ENCODE measurements at regions not wholly inside any gene's neighbourhood (a gene's known extent, or its start where the extent isn't known, plus 50 kb on each side); places are given as distances from the start of the nearest gene placed in this dataset.

GRCh38 chr17:13874134-13874533 is 195.2 kb upstream of the COX10 start:
- Histone ChIP-seq H3K27ac (no peak overlapping the region), H3K36me3 (no peaks in the 10 kb centered on the region), H3K4me3 (no peak overlapping the region), H3K27me3 (no peaks in the 10 kb centered on the region), H3K9me3 (peaks cover 0 to 5% (median 0%) of the 10 kb centered on the region in 11 donors), H3K4me1 (peaks cover 0 to 5% (median 0%) of the 10 kb centered on the region in 9 donors)
- TF ChIP-seq CTCF (IDR thresholded peaks at IDR 0.05): no peak
- WGBS, 2 donors: 88 to 91% methylated on average over 3 of the region's 3 CpGs
- ATAC-seq: no peak
- intact Hi-C loops (cut with DNase I): no loop called here
- no peak for DNase-seq

GRCh38 chr17:13874817-13875216 is 194.5 kb upstream of the COX10 start:
- intact Hi-C loops (cut with DNase I): no loop called here
- Histone ChIP-seq H3K27me3 (no peaks in the 10 kb centered on the region), H3K4me3 (no peak overlapping the region), H3K4me1 (no peaks in the 10 kb centered on the region), H3K36me3 (no peaks in the 10 kb centered on the region), H3K9me3 (peaks cover 0 to 5% (median 0%) of the 10 kb centered on the region in 11 donors), H3K27ac (no peak overlapping the region)
- WGBS, 2 donors: 70 to 75% methylated on average over 1 of the region's 1 CpG
- no peak for TF ChIP-seq CTCF (IDR thresholded peaks at IDR 0.05)
- DNase-seq (no peak), ATAC-seq (no peak)

GRCh38 chr17:13879961-13880466 is 189.3 kb upstream of the COX10 start:
- intact Hi-C loops (cut with DNase I): loop anchor here in 2 of 10 donors (10.0 kb wide), 2 partner anchors 85 to 105 kb away; no protein-coding TSS in a partner anchor
- H3K4me1 ChIP-seq: peaks cover 0 to 2% (median 0%) of the 10 kb centered on the region in 9 donors
- H3K9me3 ChIP-seq: peaks cover 0 to 14% (median 0%) of the 10 kb centered on the region in 11 donors
- H3K27me3 ChIP-seq: no peaks in the 10 kb centered on the region
- no peak overlapping the region for H3K4me3 ChIP-seq
- ATAC-seq (peak in 2 of 8 donors; percentile 33 to 87), DNase-seq (no peak)
- H3K27ac ChIP-seq: no peak overlapping the region
- 74 to 83% methylated on average over 5 of the region's 5 CpGs for WGBS, 2 donors
- no peak for TF ChIP-seq CTCF (IDR thresholded peaks at IDR 0.05)
- H3K36me3 ChIP-seq: no peaks in the 10 kb centered on the region

- H3K4me3 ChIP-seq: no peak overlapping the region
- H3K27ac ChIP-seq: no peak overlapping the region
- WGBS, 2 donors: 63 to 65% methylated on average over 3 of the region's 3 CpGs
- peaks cover 0 to 14% (median 0%) of the 10 kb centered on the region in 11 donors for H3K9me3 ChIP-seq
- intact Hi-C loops (cut with DNase I): loop anchor here in 2 of 10 donors (10.0 kb wide), 2 partner anchors 89 to 109 kb away; no protein-coding TSS in a partner anchor
- H3K27me3 ChIP-seq: no peaks in the 10 kb centered on the region
- ATAC-seq (no peak), DNase-seq (no peak)
- no peak for TF ChIP-seq CTCF (IDR thresholded peaks at IDR 0.05)
- no peaks in the 10 kb centered on the region for H3K36me3 ChIP-seq
- H3K4me1 ChIP-seq: peaks cover 0 to 26% (median 4%) of the 10 kb centered on the region in 9 donors
Measured at GRCh38 chr17:13883659-13884058, 185.6 kb upstream of the COX10 start.
